GM23338 (cell line): ENCODE measurements at regions not wholly inside any gene's neighbourhood (a gene's known extent, or its start where the extent isn't known, plus 50 kb on each side); places are given as distances from the start of the nearest gene placed in this dataset.

ENCODE experiments used
- ATAC-seq: fragments of 200-7000 bp; cut with Tn5 transposase; 3 replicates; pipeline ENCODE4 v1.9.1; 2020
- DNase-seq: peaks from one replicate; pipeline ENCODE4 v3.0.0-alpha.2; 2015; ENCODE audit warnings: low spot score
- H2AFZ ChIP-seq: fragments of 200-600 bp; sonication (generic); 2 replicates; pipeline ENCODE4 v1.8.0; 2016; ENCODE audit warnings: antibody characterized with exemption, mild to moderate bottlenecking, moderate library complexity
- H3F3A ChIP-seq: fragments of 200-600 bp; sonication (generic); replicated peaks from 2 replicates; pipeline ENCODE4 v1.8.0; 2017; ENCODE audit warnings: antibody characterized with exemption, mixed run types, low read depth
- H3K27ac ChIP-seq: fragments of 200-600 bp; sonication (generic); 2 replicates; pipeline ENCODE4 v1.6.1; 2016; ENCODE audit warnings: low read depth
- H3K27me3 ChIP-seq: fragments of 200-600 bp; sonication (generic); 2 replicates; pipeline ENCODE4 v1.8.0; 2016; ENCODE audit warnings: mild to moderate bottlenecking, mixed run types, moderate library complexity; ENCODE audit not compliant: insufficient read depth
- H3K36me3 ChIP-seq: fragments of 200-600 bp; sonication (generic); 2 replicates; pipeline ENCODE4 v1.8.0; 2016; ENCODE audit warnings: mild to moderate bottlenecking; ENCODE audit not compliant: insufficient read depth
- H3K4me1 ChIP-seq: fragments of 200-600 bp; sonication (generic); 2 replicates; pipeline ENCODE4 v1.8.0; 2016; ENCODE audit warnings: mild to moderate bottlenecking, moderate library complexity; ENCODE audit not compliant: insufficient read depth
- H3K4me2 ChIP-seq: fragments of 200-600 bp; sonication (generic); 2 replicates; pipeline ENCODE4 v1.7.1; 2017; ENCODE audit warnings: mixed run types
- H3K4me3 ChIP-seq: fragments of 200-600 bp; sonication (generic); 2 replicates; pipeline ENCODE4 v1.6.1; 2016; ENCODE audit warnings: mixed run types
- H3K79me2 ChIP-seq: fragments of 200-600 bp; sonication (generic); replicated peaks from 2 replicates; pipeline ENCODE4 v1.8.0; 2017; ENCODE audit warnings: mild to moderate bottlenecking; ENCODE audit not compliant: insufficient read depth
- H3K9me2 ChIP-seq: fragments of 200-600 bp; sonication (generic); 2 replicates; pipeline ENCODE4 v1.8.0; 2017; ENCODE audit not compliant: insufficient read depth
- H4K20me1 ChIP-seq: fragments of 200-600 bp; sonication (generic); replicated peaks from 2 replicates; pipeline ENCODE4 v1.8.0; 2017; ENCODE audit warnings: mild to moderate bottlenecking; ENCODE audit not compliant: insufficient read depth
- H3K27ac Mint-ChIP-seq: 2 replicates; pipeline ENCODE4 v1.8.0; 2020; ENCODE audit warnings: inconsistent platforms, mild to moderate bottlenecking, moderate library complexity, mixed read lengths
- H3K27me3 Mint-ChIP-seq: 3 replicates; pipeline ENCODE4 v1.8.0; 2022; ENCODE audit warnings: low read depth, mild to moderate bottlenecking, moderate library complexity, mixed read lengths, inconsistent platforms; ENCODE audit not compliant: insufficient read depth, poor library complexity
- H3K36me3 Mint-ChIP-seq: 3 replicates; pipeline ENCODE4 v1.8.0; 2021; ENCODE audit warnings: low read depth, mild to moderate bottlenecking, inconsistent platforms, moderate library complexity, mixed read lengths
- H3K4me1 Mint-ChIP-seq: 3 replicates; pipeline ENCODE4 v1.8.0; 2020; ENCODE audit warnings: mild to moderate bottlenecking, inconsistent platforms, mixed read lengths
- H3K4me3 Mint-ChIP-seq: 3 replicates; pipeline ENCODE4 v1.8.0; 2021; ENCODE audit warnings: moderate library complexity, mild to moderate bottlenecking, inconsistent platforms, mixed read lengths
- H3K9me3 Mint-ChIP-seq: 3 replicates; pipeline ENCODE4 v1.8.0; 2020; ENCODE audit warnings: moderate library complexity, mild to moderate bottlenecking, inconsistent platforms, mixed read lengths
- EZH2 ChIP-seq: fragments of 200-600 bp; sonication (generic); IDR thresholded peaks from one replicate; pipeline ENCODE4 v1.8.0; 2017; ENCODE audit warnings: antibody characterized with exemption, mild to moderate bottlenecking, low read depth; ENCODE audit not compliant: unreplicated experiment
- JUNB ChIP-seq: IDR thresholded peaks from one replicate; pipeline ENCODE4 v1.6.1; 2016; ENCODE audit warnings: antibody characterized with exemption; ENCODE audit not compliant: unreplicated experiment
- NANOG ChIP-seq: IDR thresholded peaks from 2 replicates; pipeline ENCODE4 v1.6.1; 2016; ENCODE audit warnings: antibody characterized with exemption, borderline replicate concordance
- POLR2AphosphoS5 ChIP-seq: IDR thresholded peaks from 2 replicates; pipeline ENCODE4 v1.6.1; 2016; ENCODE audit warnings: antibody characterized with exemption, low read depth
- REST ChIP-seq: IDR thresholded peaks from one replicate; pipeline ENCODE4 v1.6.1; 2018; ENCODE audit warnings: antibody characterized with exemption; ENCODE audit not compliant: unreplicated experiment
- ZNF114 ChIP-seq: fragments of 250-450 bp; sonication (Bioruptor Pico); IDR thresholded peaks from 2 replicates; pipeline ENCODE4 v1.5.0; 2020; ENCODE audit warnings: mild to moderate bottlenecking, moderate library complexity
- ZNF462 ChIP-seq: fragments of 250-450 bp; sonication (Bioruptor Pico); IDR thresholded peaks from 2 replicates; pipeline ENCODE4 v1.5.0; 2020; ENCODE audit warnings: mild to moderate bottlenecking, moderate library complexity

- no peak for TF ChIP-seq ZNF462 (CRISPR knock-in tag)
- TF ChIP-seq EZH2, result no peak
- TF ChIP-seq POLR2AphosphoS5, result no peak
Measured at GRCh38 chr7:25753837-25754236, 398.2 kb upstream of the NFE2L3 start (continued).

GRCh38 chr7:25754333-25754732 lies 397.7 kb upstream of the NFE2L3 start:
- Mint-ChIP-seq H3K27me3 (peaks cover 4% of the 10 kb centered on the region), H3K36me3 (no peaks in the 10 kb centered on the region), H3K27ac (no peak overlapping the region), H3K9me3 (no peaks in the 10 kb centered on the region), H3K4me1 (peaks cover 37% of the 10 kb centered on the region), H3K4me3 (no peak overlapping the region)
- DNase-seq (no peak), ATAC-seq (no peak)
- Histone ChIP-seq H3K4me1 (peaks cover 14% of the 10 kb centered on the region; the same call in 1 of the 2 replicates), H3K27ac (no peak overlapping the region), H3K27me3 (no peaks in the 10 kb centered on the region), H3K9me2 (0 out of 2 replicates have a peak, but pooled peaks cover 5% of the 10 kb centered on the region), H3K4me2 (no peak overlapping the region), H2AFZ (peak overlapping the region; percentile 87), H3K4me3 (no peak overlapping the region), H3K79me2 (no peaks in the 10 kb centered on the region), H4K20me1 (no peaks in the 10 kb centered on the region), H3F3A (no peaks in the 10 kb centered on the region), H3K36me3 (no peaks in the 10 kb centered on the region)
- TF ChIP-seq ZNF114 (CRISPR knock-in tag) (no peak), JUNB (no peak), NANOG (no peak), ZNF462 (CRISPR knock-in tag) (no peak), REST (no peak)
